ENCODE measurements at regions not wholly inside any gene's neighbourhood (a gene's known extent, or its start where the extent isn't known, plus 50 kb on each side); places are given as distances from the start of the nearest gene placed in this dataset.

- no peak for DNase-seq
Observed at GRCh38 chr6:130314271-130314670, 51.5 kb upstream of the TMEM200A start.

GRCh38 chr6:130313206-130313605 lies 52.6 kb upstream of the TMEM200A start:
- DNase-seq, result no peak

- DNase-seq, result no peak
Observed at GRCh38 chr6:130309028-130309427, 56.8 kb upstream of the TMEM200A start.

GRCh38 chr6:130307752-130308361 lies 58.0 kb upstream of the TMEM200A start:
- DNase-seq, result no peak

GRCh38 chr6:130306377-130306776 lies 59.4 kb upstream of the TMEM200A start:
- no peak for DNase-seq

DNA sequence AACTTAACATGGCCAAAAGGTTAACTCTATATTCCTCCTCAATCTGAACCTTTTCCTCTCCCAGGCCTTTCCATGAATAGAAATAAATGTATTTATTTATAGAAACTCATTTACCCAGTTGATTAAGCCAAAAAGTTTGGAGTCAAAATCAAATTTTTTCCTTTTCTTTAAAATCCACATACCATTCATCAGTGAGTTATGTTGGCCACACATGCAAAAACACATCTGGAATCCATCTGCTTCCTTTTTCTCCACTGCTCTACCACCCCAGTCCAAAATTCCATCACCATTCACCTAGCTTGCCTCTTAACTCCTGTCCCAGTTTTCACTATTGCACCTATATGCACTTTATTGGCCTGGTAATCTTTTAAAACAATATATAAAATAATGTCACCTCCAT lies 62.4 kb upstream of the TMEM200A start:
- DNase-seq, result no peak

- DNase-seq, result no peak
Observed at GRCh38 chr6:130298258-130298657, 67.6 kb upstream of the TMEM200A start.

DNA sequence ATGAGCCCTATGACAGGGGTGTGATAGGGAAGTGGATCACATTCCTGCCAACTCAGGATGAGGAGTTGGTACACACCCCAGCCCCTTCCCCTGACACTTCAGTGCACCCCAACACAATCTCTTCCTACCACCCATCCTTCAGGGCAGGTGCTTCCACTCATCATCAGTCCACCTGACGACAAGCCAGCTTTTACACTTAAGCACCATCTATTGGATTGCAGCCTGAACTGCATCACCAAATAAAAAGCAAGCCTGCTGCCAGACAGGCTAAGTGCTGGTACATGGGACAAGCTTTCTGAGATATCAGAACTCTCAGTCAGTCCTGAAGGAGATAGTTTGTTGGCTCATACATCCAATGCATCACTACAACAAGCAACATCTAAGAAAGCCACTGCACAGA lies 69.0 kb upstream of the TMEM200A start:
- no peak for DNase-seq

GRCh38 chr6:130293800-130294199 lies 71.0 kb upstream of the SAMD3 start:
- DNase-seq, result peak; percentile 52

DNA sequence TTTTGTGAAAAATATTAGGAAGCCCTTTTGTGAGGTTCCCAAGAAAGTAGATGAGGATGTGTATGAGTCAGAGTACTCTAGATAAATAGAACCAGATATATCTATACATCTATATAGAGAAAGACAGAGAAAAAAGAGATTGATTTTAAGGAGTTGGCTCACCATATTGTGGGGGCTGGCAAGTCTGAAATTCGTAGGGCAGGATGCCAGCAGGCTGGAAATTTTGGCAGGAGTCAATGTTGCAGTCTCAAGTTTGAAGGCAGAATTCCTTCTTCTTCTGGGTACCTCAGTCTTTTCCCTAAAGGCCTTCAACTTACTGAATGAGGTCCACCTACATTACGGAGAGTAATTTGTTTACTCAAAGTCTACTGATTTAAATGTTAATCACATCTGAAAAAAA lies 65.3 kb upstream of the SAMD3 start:
- no peak for DNase-seq

DNA sequence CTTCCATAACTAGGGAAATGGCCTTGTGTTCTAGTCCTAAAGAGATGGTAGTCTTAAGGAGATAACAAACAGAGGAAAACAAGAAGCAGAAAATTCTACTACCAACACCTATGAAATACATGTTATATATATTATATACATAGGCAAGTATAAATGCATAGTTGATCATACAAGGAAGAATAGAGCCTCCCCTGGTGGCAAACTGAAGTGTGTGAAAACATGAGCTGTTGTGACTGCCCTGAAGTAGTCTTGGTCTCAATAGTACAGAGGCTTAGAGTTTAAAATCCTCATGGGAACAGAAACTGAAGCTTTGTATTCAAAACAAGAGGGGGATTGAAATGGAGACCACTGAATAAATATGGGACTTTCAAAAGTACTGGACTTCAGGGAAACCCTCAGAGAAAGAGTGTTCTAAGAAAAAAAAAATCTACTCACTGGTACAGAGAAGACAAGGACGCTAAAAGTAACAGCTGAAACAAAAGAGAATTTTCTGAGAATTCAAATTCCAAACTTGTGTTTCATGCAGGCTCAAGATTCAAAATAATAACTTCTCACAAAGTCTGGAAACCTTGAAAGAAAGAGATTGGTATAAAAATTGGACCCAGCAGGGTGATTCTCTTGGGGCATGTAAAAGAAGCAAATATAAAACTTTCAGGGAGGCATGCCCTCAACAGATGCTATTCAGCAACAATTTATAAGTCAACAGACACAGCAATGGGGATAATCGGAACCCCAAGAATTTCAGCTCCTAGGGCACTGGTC lies 59.7 kb upstream of the SAMD3 start:
- peak; percentile 68 for DNase-seq

- no peak for DNase-seq
Observed at GRCh38 chr6:130276507-130276906, 53.8 kb upstream of the SAMD3 start.

GRCh38 chr6:130274007-130274406 lies 51.3 kb upstream of the SAMD3 start:
- no peak for DNase-seq
